SJSA1 (cell line): ENCODE measurements at regions not wholly inside any gene's neighbourhood (a gene's known extent, or its start where the extent isn't known, plus 50 kb on each side); places are given as distances from the start of the nearest gene placed in this dataset.
A peak's percentile ranks its signal among the peaks of the same experiment; 100 is the strongest.

Experiments used
- DNase-seq, 2 experiments: peaks; one replicate each; pipeline ENCODE4 v3.0.0-alpha.2; 2015 to 2020; ENCODE audit warnings: low spot score in 2 of 2, low read depth in 1 of 2
- H3K27ac ChIP-seq: fragments of 250-450 bp; sonication (Bioruptor Pico); 2 replicates; pipeline ENCODE4 v1.5.1; 2020; ENCODE audit warnings: mild to moderate bottlenecking, moderate library complexity
- H3K27me3 ChIP-seq: fragments of 250-450 bp; sonication (Bioruptor Pico); replicated peaks from 2 replicates; pipeline ENCODE4 v1.5.1; 2020; ENCODE audit warnings: mild to moderate bottlenecking, moderate library complexity
- H3K36me3 ChIP-seq: fragments of 250-450 bp; sonication (Bioruptor Pico); 2 replicates; pipeline ENCODE4 v1.5.1; 2020; ENCODE audit warnings: mild to moderate bottlenecking
- H3K4me1 ChIP-seq: fragments of 250-450 bp; sonication (Bioruptor Pico); replicated peaks from 2 replicates; pipeline ENCODE4 v1.6.1; 2021; ENCODE audit warnings: mild to moderate bottlenecking
- H3K4me3 ChIP-seq: fragments of 250-450 bp; sonication (Bioruptor Pico); 2 replicates; pipeline ENCODE4 v1.5.1; 2020; ENCODE audit warnings: mild to moderate bottlenecking
- H3K9me3 ChIP-seq: fragments of 250-450 bp; sonication (Bioruptor Pico); replicated peaks from 2 replicates; pipeline ENCODE4 v1.5.1; 2020; ENCODE audit warnings: mild to moderate bottlenecking

DNA sequence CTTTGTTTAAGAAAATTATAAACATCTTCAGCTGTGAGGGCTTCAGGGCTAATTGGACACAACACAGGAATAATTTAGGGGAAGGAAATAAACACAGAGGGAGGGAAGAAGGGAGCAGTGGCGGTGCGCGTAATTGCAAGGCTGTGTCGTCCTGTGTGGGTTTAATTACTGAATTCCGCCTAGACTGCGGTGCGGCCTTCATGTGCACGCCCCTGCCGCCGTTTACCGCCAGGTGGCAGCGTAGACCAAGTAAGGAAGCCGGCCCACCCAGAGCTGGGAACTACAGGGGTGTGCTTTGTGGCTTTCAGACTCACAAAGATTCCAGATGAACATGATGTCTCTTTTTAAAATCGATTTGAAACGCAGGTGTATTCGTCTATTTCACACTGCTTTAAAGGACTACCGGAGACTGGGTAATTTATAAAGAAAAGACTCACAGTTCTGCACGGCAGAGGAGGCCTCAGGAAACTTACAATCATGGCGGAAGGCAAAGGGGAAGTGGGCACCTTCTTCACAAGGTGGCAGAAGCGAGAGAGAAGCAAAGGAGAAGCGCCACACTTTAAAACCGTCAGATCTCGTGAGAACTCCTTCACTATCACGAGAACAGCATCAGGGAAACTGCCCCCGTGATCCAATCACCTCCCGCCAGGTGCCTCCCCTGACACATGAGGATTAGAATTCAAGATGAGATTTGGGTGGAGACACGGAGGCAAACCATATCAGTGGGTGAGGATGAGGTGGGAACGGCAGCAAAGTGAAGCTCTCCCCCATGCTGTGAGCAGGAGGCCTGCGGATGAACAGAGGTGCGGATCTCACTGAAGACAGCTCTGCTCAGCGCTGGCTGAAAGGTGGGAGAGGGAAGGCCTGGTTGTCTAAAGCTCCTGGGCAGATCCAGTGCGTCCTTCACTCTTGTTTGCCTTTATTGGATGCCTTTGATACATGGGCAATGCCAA lies 222.0 kb upstream of the PDE10A start:
- H3K9me3 ChIP-seq: no peaks in the 10 kb centered on the region
- 0 out of 2 replicates have a peak, but pooled peaks cover 4% of the 10 kb centered on the region for H3K4me1 ChIP-seq
- no peak overlapping the region for H3K27ac ChIP-seq
- DNase-seq: peak; percentile 57 to 79
- H3K27me3 ChIP-seq: no peaks in the 10 kb centered on the region
- H3K36me3 ChIP-seq: no peaks in the 10 kb centered on the region
- no peak overlapping the region for H3K4me3 ChIP-seq

DNA sequence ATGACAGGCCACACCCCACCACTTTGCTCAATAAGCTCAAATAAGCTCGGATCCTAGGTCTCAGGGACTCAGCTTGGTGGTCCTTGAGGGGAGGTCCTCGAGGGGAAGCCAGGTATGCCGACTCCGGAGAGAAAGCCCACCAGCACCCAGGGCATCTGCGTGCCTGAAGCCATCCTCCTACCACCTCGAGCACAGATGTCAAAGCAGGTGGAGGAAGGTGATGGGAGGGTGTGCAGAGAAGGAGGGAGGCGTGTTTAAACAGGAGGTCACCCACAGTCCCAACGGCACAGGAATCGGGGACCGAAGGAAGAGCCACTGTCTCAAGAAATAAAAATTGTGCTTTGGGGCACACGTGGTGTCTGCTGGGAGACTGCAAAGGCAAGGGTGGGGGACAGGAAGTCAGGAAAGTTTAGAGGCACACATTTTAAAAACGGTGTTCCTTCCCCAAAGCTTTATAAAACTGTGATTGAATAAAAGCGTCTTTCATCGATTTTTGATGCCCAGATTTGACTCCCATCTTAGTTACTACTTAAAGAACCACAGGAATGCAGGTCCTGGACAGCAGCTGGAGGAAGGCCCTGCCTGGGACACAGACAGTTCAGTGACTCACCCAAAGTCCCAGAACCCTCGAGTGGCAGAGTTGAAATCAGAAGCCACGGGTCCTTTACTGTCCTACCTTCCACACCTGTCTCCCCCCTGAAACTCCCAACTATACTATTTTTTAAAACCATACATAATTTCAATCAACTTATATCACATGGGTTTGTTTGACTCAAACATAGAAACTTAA lies 221.0 kb upstream of the PDE10A start:
- Histone ChIP-seq H3K4me1 (0 out of 2 replicates have a peak, but pooled peaks cover 4% of the 10 kb centered on the region), H3K9me3 (no peaks in the 10 kb centered on the region), H3K27me3 (no peaks in the 10 kb centered on the region), H3K36me3 (no peaks in the 10 kb centered on the region), H3K4me3 (no peak overlapping the region), H3K27ac (no peak overlapping the region)
- DNase-seq: peak in 1 of 2 experiments; percentile 30

- DNase-seq: no peak
- H3K27me3 ChIP-seq: peaks cover 13% of the 10 kb centered on the region; the same call in 1 of the 2 replicates
- 0 out of 2 replicates have a peak, but pooled peaks cover 4% of the 10 kb centered on the region for H3K4me1 ChIP-seq
- no peak overlapping the region for H3K27ac ChIP-seq
- H3K36me3 ChIP-seq: no peaks in the 10 kb centered on the region
- no peaks in the 10 kb centered on the region for H3K9me3 ChIP-seq
- H3K4me3 ChIP-seq: no peak overlapping the region
Measured at GRCh38 chr6:165881806-165882205, 218.8 kb upstream of the PDE10A start.

DNA sequence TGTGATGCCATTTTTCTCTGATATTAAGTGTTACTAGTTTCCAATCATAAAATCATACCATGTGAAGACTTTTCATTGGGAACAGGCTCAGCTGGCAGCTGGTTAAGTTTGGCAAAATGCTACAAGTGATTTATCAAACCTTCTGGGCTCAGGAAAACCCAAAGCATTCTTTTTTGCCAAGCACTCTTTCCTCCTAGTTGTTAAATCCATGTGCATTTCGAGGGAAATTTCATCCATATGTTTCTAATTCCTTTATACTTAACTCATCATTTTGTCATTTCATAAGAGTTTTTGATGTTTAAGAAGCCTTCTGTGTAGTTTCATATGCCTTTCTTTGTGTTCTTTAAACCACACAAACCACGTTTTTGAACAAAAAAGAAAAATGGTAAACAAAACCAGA lies 217.6 kb upstream of the PDE10A start:
- Histone ChIP-seq H3K4me3 (no peak overlapping the region), H3K4me1 (0 out of 2 replicates have a peak, but pooled peaks cover 4% of the 10 kb centered on the region), H3K36me3 (no peaks in the 10 kb centered on the region), H3K9me3 (no peaks in the 10 kb centered on the region), H3K27ac (no peak overlapping the region), H3K27me3 (peaks cover 23% of the 10 kb centered on the region)
- peak in 1 of 2 experiments; percentile 11 for DNase-seq

DNA sequence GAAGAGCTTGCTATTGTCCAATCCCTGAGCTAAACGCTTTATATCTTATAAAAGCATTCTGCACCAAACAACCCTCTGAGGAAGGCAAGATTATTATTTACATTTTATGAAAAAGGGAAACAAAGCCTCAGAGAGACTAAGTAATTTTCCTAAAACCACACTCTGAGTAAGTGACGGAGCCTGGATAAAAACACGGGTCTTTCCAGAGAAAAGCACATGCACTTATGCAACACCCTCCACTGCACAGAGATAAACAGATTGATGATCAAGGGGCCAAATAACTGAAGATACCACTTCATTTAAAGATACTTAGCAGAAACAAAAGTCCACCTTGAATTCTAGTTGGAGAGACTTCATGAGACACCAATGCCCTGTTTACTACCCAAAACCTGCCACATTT lies 214.7 kb upstream of the PDE10A start:
- no peak for DNase-seq
- no peak overlapping the region for H3K4me3 ChIP-seq
- H3K27me3 ChIP-seq: peaks cover 34% of the 10 kb centered on the region
- no peaks in the 10 kb centered on the region for H3K9me3 ChIP-seq
- H3K27ac ChIP-seq: no peak overlapping the region
- no peaks in the 10 kb centered on the region for H3K4me1 ChIP-seq
- H3K36me3 ChIP-seq: no peaks in the 10 kb centered on the region

- Histone ChIP-seq H3K36me3 (no peaks in the 10 kb centered on the region), H3K9me3 (no peaks in the 10 kb centered on the region), H3K4me3 (no peak overlapping the region), H3K4me1 (no peaks in the 10 kb centered on the region), H3K27me3 (peaks cover 34% of the 10 kb centered on the region), H3K27ac (no peak overlapping the region)
- no peak for DNase-seq
Measured at GRCh38 chr6:165877192-165877591, 214.2 kb upstream of the PDE10A start.

GRCh38 chr6:165876588-165876987 lies 213.5 kb upstream of the PDE10A start:
- no peak overlapping the region for H3K27ac ChIP-seq
- no peak for DNase-seq
- no peaks in the 10 kb centered on the region for H3K9me3 ChIP-seq
- H3K4me3 ChIP-seq: no peak overlapping the region
- no peaks in the 10 kb centered on the region for H3K4me1 ChIP-seq
- H3K36me3 ChIP-seq: no peaks in the 10 kb centered on the region
- peaks cover 34% of the 10 kb centered on the region for H3K27me3 ChIP-seq

DNA sequence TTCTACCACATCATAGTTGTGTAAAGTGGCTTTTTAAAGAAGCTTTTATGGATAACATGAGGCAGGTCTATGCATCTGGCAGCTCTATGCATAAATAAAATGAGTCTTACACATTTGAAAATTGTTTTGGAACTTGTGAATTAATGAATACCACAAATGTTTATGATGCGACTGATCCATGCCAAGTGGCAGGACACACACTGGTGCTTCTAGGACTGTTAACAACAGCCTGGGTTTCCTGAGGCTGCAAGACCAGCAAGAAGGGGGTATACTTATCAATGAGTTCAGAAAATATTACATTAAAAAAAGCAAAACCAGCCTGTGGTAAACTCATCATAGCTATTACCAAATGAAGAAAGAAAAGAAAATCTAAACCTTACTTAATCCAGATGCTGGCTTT lies 212.9 kb upstream of the PDE10A start:
- Histone ChIP-seq H3K4me3 (no peak overlapping the region), H3K9me3 (no peaks in the 10 kb centered on the region), H3K27ac (no peak overlapping the region), H3K27me3 (peaks cover 34% of the 10 kb centered on the region), H3K4me1 (no peaks in the 10 kb centered on the region), H3K36me3 (no peaks in the 10 kb centered on the region)
- DNase-seq: no peak

DNA sequence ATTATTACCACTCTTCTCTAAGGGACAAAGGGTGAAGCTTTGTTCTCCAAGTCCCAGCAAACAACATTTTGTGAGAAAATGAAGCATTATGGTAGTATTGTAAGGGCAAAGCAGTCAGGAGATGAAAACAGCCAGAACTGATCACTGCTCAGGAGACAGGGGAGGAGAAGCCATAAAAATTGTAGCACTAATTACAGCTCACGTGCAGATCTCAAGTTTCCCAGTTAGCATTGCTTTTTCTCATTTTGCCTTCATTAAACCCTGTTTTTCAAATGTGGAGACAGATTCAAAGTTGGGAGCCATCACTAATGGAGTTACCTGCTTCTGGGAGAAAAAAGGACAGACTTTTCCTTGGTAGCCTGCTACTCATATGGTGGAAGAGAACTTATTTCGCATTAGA lies 210.9 kb upstream of the PDE10A start:
- Histone ChIP-seq H3K36me3 (no peaks in the 10 kb centered on the region), H3K4me1 (no peaks in the 10 kb centered on the region), H3K4me3 (no peak overlapping the region), H3K27ac (no peak overlapping the region), H3K27me3 (peaks cover 34% of the 10 kb centered on the region), H3K9me3 (no peaks in the 10 kb centered on the region)
- no peak for DNase-seq

DNA sequence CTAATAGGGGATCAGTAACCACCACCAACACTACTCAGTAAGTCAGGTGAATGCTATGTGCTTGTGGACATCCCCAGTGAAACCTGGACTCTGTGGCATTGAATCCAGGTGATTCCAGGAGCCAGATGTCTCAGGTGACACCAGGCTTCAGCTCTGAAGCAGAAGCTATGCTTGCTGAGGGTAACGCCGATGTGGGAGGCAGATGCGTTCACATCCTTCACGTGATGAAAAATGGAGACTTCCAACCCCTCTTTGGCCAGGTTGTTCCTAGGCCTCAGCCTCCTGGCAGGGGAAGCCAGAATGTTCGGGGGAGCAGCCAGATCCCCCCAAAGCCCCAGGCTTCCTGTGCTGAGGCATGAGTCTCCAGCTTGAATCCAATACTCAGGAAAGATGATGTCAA lies 209.8 kb upstream of the PDE10A start:
- Histone ChIP-seq H3K4me3 (no peak overlapping the region), H3K27me3 (peaks cover 31% of the 10 kb centered on the region), H3K4me1 (no peaks in the 10 kb centered on the region), H3K36me3 (no peaks in the 10 kb centered on the region), H3K9me3 (no peaks in the 10 kb centered on the region), H3K27ac (no peak overlapping the region)
- DNase-seq: no peak

DNA sequence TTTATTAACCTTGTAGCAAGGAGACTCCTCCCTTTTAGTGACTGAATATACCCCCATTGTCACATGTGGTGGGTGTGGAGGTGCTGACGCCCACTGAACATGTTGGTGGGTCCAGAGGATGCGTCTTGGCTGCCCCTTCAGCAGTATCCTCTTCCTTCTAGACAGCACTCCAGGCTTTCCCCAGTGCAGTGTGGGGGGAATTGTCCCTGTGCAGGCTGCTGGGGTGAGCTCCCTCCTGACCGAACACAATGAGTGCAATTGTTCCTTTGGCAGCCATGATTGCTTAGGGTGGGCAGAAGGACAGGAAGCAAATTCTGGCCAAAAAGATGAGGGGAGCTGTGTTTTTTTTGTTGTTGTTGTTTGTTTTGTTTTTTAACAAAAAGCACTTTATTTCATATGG lies 209.3 kb upstream of the PDE10A start:
- no peak for DNase-seq
- Histone ChIP-seq H3K27me3 (peaks cover 26% of the 10 kb centered on the region), H3K9me3 (no peaks in the 10 kb centered on the region), H3K36me3 (no peaks in the 10 kb centered on the region), H3K4me3 (no peak overlapping the region), H3K4me1 (no peaks in the 10 kb centered on the region), H3K27ac (no peak overlapping the region)

- H3K27me3 ChIP-seq: peaks cover 19% of the 10 kb centered on the region
- no peaks in the 10 kb centered on the region for H3K9me3 ChIP-seq
- no peak for DNase-seq
- H3K4me3 ChIP-seq: no peak overlapping the region
- H3K27ac ChIP-seq: no peak overlapping the region
- no peaks in the 10 kb centered on the region for H3K4me1 ChIP-seq
- no peaks in the 10 kb centered on the region for H3K36me3 ChIP-seq
Measured at GRCh38 chr6:165871571-165871970, 208.5 kb upstream of the PDE10A start.

DNA sequence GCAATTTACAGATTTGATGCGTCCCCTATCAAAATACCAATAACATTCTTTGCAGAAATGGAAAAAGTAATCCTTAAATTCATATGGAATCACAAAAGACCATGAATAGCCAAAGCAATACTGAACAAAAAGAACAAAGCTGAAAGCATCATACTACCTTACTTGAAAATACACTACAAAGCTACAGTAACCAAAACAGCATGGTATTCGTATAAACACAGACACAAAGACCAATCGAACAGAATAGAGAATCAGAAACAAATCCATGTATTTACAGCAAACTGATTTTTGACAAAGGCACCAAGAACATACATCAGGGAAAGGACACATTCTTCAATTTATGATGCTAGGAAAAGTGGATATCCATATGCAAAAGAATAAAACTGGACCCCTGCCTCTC lies 206.5 kb upstream of the PDE10A start:
- no peak for DNase-seq
- Histone ChIP-seq H3K27me3 (0 out of 2 replicates have a peak, but pooled peaks cover 4% of the 10 kb centered on the region), H3K4me1 (no peaks in the 10 kb centered on the region), H3K9me3 (no peaks in the 10 kb centered on the region), H3K4me3 (no peak overlapping the region), H3K27ac (no peak overlapping the region), H3K36me3 (no peaks in the 10 kb centered on the region)

- no peaks in the 10 kb centered on the region for H3K4me1 ChIP-seq
- H3K4me3 ChIP-seq: no peak overlapping the region
- H3K9me3 ChIP-seq: no peaks in the 10 kb centered on the region
- no peaks in the 10 kb centered on the region for H3K36me3 ChIP-seq
- DNase-seq: no peak
- H3K27me3 ChIP-seq: 0 out of 2 replicates have a peak, but pooled peaks cover 5% of the 10 kb centered on the region
- H3K27ac ChIP-seq: no peak overlapping the region
Measured at GRCh38 chr6:165864925-165865324, 201.9 kb upstream of the PDE10A start.
